ENCODE measurements at regions not wholly inside any gene's neighbourhood (a gene's known extent, or its start where the extent isn't known, plus 50 kb on each side); places are given as distances from the start of the nearest gene placed in this dataset.
"Not testable (repeated sequence)": the region's sequence is repeated elsewhere in the genome, so short reads cannot be mapped to it uniquely, and the experiment has no call there.

- no peak for DNase-seq (ENCODE audit: low read depth)
These were observed 229.3 kb downstream of the PCSK1 start for GRCh38 chr5:96203761-96204160.

DNA sequence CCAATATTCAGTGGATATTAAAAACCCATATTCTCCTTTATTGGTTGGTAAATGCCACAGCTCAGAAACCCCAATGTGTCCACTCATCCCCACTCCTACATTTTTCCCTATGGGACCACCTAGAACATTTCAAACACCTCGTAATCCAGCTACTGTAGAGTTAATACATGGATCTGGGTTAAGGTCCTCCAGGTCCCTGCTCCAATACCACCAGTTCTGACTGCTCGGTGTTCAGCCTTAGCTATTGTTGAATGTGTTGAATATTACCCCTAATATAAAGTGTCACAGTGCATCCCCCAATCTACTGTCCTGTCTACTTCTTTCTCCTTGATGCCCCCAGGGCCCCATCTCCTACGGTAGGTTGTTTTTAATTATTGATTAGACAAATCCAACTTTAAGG lies 231.5 kb downstream of the PCSK1 start:
- no peak for DNase-seq (ENCODE audit: low read depth)

- no peak for DNase-seq (ENCODE audit: low read depth)
These were observed 232.4 kb downstream of the PCSK1 start for GRCh38 chr5:96200641-96201040.

GRCh38 chr5:96199713-96200183 lies 233.3 kb downstream of the PCSK1 start:
- no peak for DNase-seq (ENCODE audit: low read depth)

- no peak for DNase-seq (ENCODE audit: low read depth)
These were observed 234.5 kb downstream of the PCSK1 start for GRCh38 chr5:96198356-96199058.

DNA sequence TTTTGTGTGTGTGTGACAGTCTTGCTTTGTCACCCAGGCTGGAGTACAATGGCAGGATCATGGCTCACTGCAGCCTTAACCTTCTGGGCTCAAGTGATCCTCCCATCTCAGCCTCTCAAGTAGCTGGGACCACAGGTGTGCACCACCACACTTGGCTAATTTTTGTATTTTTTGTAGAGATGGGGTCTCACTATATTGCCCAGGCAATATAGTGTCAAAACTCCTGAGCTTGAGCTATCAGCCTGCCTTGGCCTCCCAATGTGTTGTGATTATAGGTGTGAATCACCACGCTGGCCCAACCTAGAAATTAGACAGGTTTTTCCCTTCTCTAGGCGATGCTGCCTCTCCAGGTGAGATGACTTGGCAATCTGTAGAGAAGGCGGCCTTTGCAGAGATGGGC lies 235.3 kb downstream of the PCSK1 start:
- DNase-seq (ENCODE audit: low read depth), result not testable (repeated sequence)

DNA sequence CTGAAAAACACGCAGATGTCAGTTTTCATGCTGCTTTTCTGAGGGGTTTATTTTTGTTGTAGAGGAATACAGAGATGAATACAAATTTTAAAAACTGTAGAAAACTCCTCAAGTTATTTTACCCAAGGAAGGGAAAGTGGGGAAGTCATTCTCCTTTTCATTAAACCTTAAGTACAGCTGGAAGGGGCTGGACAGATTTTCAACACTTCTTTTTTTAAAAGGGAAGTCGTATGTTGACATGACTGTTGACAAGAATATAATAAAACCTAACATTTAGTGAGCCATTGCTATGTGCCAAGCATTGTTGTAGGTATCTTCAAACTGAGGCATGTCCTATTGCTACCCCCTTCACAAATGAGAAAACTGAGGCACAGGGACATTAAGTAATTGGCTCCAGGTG lies 235.7 kb upstream of the ELL2 start:
- DNase-seq (ENCODE audit: low read depth), result no peak

GRCh38 chr5:96196890-96197289 lies 235.2 kb upstream of the ELL2 start:
- DNase-seq (ENCODE audit: low read depth), result no peak

GRCh38 chr5:96196407-96196806 lies 234.8 kb upstream of the ELL2 start:
- DNase-seq (ENCODE audit: low read depth), result no peak

DNA sequence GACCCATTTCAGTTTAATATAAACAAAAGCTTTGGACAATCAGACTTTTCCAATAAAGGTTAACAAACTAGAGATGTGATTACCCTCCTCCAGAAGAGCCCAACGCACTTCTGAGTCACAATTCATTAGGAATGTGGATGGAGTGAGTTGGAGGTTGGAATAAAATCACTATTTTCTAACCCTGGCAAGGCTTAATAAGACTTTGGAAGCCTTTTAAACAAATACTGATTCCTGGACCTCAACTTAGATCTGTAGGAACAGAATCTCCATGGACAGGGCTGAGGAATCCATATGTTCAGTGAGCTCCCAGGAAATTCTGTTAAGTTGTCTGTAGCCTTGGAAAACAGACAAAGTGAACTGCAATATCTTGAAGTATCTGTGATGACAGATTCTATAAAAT lies 233.5 kb upstream of the ELL2 start:
- peak; percentile 42 for DNase-seq (ENCODE audit: low read depth)

DNA sequence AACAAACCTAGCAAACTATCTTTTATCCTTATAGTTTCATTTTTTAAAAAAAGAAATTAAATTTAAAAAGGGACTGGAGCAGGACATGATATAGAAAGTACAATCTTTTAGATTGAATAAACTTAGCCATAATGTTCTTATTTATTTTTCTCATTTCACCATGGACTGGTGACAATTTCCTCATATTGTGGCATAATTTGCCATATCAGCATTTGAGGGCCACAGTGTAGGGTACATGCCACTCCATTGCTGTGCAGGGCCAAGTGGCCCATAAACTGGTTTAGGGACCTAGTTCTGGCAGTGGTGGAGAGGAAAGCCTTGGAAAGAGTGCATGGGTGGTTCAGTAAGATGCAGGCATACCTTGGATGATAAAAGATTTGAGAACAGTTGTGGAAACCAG lies 232.9 kb upstream of the ELL2 start:
- DNase-seq (ENCODE audit: low read depth), result no peak

- DNase-seq (ENCODE audit: low read depth), result no peak
These were observed 232.3 kb upstream of the ELL2 start for GRCh38 chr5:96193946-96194345.

DNA sequence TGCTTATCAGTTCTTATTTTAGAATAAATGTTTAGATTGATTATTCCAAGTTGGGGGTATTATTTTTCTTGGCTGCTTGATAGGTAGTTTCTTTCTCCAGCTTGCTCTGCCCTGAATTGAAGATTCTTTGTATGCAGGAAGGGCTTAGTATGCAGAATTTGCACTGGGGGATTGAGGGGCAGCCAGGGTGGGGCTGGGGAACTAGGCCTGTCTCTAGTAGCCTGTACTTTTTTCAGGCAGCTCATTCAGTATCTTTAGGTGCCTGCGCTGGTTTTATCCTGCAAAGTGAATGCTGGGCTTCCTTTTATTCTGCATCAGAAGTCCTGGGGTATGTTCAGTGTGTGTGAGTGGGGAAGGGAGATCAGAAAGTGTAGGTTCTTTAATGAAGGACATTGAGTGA lies 228.3 kb upstream of the ELL2 start:
- no peak for DNase-seq (ENCODE audit: low read depth)

DNA sequence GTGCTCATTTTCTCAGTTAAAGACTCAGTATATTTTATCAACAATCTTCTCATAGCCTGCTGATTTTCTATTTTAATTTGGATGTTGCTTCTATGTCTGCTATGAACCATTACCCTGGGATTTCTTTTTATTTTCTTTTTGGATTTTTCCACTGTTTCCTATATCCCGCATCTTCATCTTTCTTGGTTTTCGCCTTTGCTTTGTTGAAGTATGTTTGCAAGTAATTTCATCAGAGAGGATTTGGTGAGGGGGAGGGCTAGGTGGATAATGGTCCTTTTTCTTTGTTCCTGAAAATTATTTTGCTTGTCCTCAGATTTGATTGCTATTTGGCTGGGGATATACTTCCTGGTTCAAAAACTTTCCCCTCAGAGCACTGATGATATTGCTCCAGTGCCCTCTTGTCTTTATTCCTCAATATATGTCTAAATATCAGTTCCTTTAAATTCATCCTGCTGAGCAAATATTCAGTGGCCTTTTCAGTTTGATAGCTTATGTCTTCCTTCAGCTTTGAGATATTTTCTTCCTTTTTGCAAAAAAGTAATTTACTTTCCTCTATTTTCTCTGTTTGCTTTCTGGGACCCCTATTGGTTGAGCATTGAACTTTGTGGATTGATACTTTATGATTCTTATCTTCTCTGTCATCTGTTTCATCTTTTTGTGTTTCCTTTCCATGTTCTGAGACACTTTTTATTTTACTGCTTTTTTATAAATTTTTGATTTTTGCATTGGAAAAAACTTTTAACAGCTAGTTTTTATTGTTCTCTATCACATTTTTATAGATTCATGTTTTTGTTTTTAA lies 227.6 kb upstream of the ELL2 start:
- DNase-seq (ENCODE audit: low read depth), result no peak

DNA sequence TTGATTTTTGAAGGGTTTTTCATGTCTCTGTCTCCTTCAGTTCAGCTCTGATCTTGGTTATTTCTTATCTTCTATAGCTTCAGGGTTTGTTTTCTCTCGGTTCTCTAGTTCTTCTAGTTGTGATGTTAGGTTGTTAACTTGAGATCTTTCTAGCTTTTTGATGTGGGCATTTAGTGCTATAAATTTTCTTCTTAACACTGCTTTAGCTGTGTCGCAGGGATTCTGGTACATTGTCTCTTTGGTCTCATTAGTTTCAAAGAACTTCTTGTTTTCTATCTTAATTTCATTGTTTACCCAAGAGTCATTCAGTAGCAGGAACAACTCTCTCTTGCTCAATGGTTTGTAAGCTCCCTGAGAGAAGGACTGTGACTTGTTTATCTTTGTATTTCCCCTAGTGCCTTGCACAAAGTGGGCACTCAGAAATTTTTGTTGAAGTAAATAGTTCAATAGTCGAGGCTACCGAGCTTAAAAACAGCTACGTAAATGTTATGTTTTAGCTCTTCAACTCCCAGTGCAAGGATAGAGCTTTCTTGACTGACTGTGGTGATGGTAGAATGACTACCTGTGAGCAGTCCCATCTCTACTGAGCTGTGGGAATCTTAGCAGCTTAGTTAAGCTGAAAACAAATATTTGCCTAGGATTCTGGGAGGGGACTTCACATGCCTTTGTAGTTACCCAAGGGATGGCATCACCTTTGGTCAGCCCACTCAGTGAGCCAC lies 225.8 kb upstream of the ELL2 start:
- no peak for DNase-seq (ENCODE audit: low read depth)

DNA sequence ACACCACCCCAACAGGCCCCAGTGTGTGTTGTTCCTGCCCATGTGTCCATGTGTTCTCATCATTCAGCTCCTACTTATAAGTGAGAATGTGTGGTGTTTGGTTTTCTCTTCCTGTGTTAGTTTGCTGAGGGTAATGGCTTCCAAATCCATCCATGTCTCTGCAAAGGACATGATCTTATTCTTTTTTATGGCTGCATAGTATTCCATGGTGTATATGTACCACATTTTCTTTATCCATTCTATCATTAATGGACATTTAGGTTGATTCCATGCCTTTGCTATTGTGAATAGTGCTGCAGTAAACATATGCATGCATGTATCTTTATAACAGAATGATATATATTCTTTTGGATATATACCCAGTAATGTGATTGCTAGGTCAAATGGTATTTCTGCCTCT lies 222.9 kb upstream of the ELL2 start:
- DNase-seq (ENCODE audit: low read depth), result not testable (repeated sequence)

DNA sequence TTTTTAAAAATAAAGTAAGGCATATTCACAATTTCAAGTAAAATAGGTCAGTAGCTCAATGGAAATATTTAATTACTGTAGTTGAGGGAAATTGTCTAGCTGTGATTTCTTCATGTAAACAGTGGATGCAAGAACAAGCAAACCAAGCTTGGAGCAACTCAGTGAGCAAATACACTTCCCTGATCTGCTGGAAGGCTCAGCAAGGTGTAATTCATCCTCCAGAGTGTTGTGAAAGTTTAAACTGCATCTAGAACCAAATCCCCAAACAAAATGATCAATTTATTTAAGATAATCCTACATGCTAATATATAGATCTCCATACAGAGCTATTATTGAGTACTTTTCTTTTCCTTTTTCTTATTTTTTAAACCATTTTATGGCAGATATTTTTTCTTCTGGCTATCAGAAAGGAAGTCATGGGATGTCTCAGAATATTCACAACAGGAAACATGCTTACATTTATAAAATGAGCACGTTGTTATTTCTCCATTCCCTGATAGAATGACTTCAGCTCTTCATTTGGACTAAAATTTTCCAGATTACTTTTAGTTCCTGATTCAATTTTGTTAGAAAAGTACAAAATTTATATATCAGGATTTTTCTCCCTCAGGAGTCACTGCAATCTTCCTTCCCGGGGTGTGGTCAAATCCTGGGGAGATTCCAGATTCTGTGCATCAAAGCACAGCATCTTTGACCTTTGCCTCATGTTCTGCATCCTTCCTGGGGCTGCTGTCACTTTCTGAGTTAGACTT lies 219.2 kb upstream of the ELL2 start:
- no peak for DNase-seq (ENCODE audit: low read depth)

GRCh38 chr5:96177303-96177869 lies 215.7 kb upstream of the ELL2 start:
- DNase-seq (ENCODE audit: low read depth), result peak; percentile 89

DNA sequence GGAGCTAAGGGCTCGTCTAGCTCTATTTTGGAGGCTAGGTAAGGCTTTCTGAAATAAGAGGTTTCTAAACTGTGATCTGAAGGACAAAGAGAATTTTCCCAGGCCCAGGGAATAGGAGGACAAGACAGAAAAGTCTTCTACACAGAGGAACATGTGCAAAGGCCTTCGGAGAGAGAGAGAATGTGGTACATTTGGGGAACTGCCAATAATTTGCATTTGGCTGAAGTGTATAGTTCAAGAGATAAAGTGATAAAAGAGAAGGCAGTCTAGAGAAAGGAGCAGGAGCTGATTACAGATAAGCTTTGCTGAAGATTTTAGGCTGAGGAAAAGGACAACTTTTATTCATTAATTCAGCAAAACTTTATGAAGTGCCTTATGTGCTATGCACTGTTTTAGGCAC lies 214.4 kb upstream of the ELL2 start:
- DNase-seq (ENCODE audit: low read depth), result no peak

GRCh38 chr5:96175090-96175489 lies 213.4 kb upstream of the ELL2 start:
- peak; percentile 56 for DNase-seq (ENCODE audit: low read depth)

- DNase-seq (ENCODE audit: low read depth), result no peak
These were observed 211.7 kb upstream of the ELL2 start for GRCh38 chr5:96173366-96173765.

- DNase-seq (ENCODE audit: low read depth), result peak; percentile 51
These were observed 210.8 kb upstream of the ELL2 start for GRCh38 chr5:96172436-96172835.

All from ELR (cell line).